GM19328 (cell line): ENCODE measurements at regions not wholly inside any gene's neighbourhood (a gene's known extent, or its start where the extent isn't known, plus 50 kb on each side); places are given as distances from the start of the nearest gene placed in this dataset.
"Not testable (repeated sequence)": the region's sequence is repeated elsewhere in the genome, so short reads cannot be mapped to it uniquely, and the experiment has no call there.

Source experiments
- ATAC-seq: cut with Tn5 transposase; IDR thresholded peaks from one replicate; pipeline ENCODE4 v1.9.1; 2021; ENCODE audit warnings: mild to moderate bottlenecking, moderate library complexity; ENCODE audit not compliant: unreplicated experiment

DNA sequence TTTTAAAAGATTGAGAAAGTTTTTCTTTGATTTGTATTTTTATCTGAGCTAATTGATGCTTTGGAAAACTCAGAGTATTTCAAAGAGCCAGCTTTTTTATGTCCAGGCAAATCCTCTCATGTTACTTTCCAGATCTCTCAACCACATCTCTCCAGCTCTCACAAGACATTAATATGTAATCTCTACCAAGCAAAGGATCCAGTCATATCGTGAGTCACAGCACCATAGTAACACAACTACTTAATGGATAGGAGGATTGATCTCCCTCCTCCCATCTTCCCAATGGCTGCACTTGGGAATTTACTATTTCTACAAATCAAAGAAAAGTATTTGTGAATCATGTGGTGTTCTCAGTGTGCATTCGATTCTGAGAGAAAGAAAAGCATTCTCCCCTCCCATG is 63.3 kb downstream of the POU4F1 start:
- ATAC-seq = no peak

DNA sequence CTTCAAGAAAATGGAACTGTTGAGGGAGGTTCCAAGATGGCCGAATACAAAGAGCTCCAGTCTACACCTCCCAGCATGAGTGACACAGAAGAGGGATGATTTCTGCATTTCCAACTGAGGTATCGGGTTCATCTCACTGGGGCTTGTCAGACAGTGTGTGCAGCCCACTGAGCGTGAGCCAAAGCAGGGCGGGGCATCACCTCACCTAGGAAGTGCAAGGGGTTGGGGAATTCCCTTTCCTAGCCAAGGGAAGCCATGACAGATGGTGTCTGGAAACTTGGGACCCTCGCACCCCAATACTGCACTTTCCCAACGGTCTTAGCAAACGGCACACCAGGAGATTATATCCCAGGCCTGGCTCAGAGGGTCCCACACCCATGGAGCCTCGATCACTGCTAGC is 77.3 kb downstream of the POU4F1 start:
- ATAC-seq = not testable (repeated sequence)

DNA sequence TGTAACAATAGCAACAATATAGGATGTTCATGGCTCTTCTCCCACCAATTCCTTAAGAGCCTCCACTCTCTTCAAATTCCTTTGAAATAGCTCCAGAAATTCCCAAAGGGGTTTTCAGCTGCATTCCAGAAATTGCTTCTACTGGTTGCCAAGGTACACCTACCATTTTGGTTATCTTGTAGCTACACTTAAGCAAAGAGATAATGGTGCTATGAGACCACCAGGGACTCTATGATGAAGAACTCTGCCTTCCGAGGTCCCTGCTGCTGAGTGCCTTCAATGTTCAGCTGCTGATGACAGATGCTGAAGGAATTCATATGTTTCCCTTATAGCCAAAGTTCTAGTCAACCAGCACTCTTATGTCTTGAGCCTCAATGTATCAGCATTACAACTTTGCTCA is 78.4 kb downstream of the POU4F1 start:
- ATAC-seq = no peak

DNA sequence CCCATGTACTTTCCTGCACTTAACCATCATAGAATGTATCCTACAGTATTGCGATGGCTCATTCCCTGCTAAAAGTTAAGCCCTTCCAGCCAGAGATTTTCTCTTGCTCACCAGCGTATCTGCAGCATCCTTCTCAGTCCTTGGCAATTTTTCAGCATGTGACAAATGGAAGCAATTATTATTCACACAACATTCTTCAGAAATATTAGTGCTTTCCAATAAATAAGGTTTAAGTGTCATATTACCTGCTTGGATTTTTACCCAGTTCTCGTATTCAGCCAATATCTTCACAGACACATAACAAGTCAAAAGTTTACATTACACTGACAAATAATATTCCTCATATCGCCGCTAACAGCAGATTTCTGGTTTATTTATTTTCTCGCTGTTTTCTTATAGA is 82.3 kb downstream of the POU4F1 start:
- no peak for ATAC-seq

DNA sequence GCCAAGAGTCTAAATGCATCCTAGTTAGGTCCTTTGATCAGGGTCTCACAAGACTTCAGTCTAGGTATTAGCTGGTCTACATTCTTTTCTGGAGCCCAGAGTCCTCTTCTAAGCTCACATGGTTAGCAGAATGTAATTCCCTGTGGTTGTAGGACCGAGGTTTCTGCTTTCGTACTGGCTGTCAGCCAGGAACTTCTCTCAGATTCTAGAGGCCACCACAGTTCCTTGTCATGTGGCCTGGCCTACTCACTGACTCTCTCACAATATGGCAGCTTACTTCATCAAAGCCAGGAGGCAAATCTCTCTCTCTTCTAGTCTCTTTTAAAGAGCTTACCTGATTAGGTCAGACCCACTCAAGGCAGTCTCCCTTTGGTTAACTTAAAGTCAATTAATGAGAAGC is 82.9 kb downstream of the POU4F1 start:
- no peak for ATAC-seq

DNA sequence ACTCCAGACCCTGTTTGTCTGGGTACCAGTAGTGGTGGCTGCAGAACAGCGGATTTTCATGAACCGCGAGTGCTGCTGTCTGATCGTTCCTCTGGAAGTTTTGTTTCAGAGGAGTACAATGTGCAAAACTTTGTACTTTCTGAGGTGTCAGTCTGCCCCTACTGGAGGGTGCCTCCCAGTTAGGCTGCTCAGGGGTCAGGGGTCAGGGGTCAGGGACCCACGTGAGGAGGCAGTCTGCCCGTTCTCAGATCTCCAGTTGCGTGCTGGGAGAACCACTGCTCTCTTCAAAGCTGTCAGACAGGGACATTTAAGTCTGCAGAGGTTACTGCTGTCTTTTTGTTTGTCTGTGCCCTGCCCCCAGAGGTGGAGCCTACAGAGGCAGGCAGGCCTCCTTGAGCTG is 84.9 kb downstream of the POU4F1 start:
- not testable (repeated sequence) for ATAC-seq

DNA sequence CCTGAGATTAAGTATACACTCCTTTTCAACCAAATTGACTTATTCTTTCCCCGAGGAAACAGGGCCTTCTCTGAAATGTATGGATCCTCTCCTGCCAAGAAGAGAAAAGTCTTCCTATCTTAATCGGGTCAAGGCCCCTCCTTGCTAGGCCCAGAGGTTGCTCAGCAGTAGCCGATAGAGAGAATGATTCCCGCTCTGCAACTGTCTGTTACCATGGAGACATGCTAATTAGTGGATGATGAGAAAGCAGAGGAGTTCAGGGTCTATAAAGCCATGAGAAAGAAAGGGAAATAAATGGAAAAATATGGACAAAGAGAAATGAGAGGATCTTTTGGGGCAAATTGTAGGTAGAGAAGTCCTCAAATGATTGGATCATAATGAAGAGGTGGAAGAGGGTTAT is 103.5 kb downstream of the POU4F1 start:
- ATAC-seq = no peak

DNA sequence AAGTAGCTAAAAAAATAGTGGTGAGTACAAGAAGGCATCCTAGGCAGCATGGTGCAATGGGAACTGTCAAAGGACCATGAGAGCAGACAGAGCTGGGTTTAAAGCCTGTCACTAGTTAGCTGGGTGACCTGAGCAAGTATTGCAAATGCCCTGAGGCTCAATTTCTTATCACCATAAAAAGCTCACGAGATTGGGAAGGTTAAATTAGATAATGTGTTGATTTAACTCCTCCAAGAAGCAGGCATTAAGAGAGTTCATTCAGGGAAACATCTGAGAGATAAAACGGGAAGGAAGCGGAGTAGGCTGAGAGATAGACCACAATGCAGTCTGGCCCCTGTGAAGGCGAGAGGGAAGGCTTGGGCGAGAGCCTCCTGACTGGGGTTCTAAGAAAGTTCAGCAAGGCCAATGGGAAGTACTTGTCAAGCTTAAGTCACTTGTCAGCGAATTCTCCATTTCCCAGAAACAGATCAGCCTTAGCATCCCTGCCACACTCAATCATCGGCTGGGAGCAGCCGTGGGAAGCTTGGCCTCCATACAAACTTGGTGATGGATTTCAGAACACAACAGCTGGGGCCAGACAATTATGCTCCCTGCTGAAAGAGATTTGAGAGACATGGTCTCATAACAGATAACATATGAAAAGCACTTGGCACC is 105.5 kb downstream of the POU4F1 start:
- no peak for ATAC-seq

DNA sequence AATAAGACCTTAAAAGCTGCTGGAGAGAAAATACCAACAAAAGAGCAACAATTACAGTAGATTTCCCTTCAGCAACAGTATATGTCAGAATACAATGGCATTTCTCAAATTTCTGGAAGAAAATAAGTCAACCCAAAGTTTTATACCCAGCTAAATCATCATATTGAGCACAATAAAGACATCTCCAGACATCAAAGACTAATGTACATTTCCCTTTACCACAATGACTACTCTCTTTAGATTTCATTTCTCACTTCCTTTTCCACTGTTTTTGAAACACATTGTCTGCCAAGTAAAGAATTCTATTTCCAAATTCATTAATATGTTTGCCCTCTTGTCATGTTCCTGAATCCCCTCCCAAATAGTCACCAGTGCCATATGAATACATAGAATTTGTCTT is 111.4 kb downstream of the POU4F1 start:
- ATAC-seq = no peak

DNA sequence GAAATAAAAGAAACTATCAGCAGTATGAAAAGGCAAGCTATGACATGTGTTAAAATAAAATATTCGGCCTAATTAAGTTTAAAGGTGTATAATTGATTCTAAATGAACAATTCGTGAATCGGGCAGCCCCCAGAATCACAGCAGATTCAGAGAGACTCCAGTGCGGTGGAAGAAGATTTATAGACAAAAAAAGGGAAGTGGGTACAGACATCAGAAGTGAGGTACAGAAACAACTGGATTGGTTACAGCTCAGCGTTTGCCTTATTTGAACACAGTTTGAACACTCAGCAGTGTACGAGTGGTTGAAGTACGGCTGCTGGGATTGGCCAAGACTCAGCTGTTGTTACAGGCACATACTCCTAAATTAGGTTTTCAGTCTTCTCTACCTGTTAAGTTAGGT is 113.1 kb downstream of the POU4F1 start:
- not testable (repeated sequence) for ATAC-seq

DNA sequence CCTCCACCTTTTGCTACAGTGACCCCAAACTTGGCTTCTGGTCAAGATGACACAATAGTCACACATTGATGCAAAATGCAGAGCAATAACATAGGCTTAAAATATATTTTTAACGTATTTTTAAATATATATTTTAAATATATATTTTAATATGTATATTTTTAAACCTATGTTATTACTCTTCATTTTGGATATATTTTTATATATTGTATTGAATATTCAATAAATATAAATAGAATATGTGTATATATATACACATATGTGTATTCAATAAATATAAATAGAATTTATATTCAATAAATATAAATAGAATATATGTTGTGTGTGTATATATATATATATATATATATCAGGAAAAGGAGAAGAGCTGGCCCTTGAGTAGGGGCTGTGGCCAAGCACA is 115.6 kb downstream of the POU4F1 start:
- ATAC-seq = no peak

DNA sequence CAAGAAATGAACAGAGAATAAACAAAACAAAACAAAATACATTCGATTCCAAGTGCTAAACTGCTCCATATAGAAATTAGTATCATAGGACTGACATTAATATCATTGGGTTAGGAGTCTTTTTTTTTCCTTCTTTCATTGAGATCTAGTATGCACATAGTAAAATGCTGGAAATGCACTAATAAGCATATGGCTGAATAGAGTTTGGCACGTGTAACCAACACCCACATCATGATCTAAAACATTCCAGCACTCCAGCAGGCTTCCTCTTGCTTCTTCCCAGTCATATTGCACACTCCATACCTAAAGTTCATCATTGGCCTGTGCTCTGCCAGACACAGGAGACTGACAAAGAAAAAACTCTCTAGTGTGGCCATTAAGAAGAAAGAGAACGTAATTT is 117.5 kb downstream of the POU4F1 start:
- ATAC-seq = no peak

DNA sequence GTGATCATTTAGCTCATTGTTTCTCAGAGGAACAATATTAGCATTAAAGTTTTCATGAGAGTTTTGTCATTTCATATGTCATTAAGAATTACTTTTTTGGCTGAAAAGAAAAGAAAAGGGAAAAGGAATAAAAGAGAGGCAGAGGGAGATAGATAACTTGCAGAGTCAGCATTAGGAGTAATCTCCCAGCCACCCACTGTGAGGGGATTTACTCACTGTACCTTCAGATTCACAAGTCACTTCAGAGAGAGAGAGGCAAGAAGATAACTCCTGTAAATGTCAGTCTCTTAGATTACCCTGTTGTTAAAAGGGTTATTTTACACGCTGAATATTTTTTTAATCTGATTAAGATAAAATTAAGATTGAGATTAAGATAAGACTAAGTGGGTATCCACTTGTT is 125.2 kb downstream of the POU4F1 start:
- ATAC-seq = no peak

DNA sequence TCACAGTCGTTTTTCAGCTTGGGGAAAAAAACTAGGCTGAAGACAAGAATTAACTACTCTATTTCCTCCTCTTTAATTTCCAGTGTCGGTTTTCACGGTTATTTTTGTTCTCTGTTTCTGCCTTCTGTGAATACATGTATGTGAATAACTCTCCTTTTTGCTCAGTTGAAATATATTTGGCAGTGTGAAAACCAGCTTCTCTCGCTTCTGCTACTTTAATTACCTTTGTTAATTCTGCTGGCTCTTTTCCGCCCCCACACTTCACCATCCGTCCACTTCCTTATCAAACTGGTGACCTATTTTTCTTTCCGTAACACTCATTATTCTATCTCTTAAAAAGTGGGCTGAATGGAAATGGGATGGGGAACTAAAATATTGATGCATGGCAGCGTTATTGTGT is 126.4 kb downstream of the POU4F1 start:
- no peak for ATAC-seq

DNA sequence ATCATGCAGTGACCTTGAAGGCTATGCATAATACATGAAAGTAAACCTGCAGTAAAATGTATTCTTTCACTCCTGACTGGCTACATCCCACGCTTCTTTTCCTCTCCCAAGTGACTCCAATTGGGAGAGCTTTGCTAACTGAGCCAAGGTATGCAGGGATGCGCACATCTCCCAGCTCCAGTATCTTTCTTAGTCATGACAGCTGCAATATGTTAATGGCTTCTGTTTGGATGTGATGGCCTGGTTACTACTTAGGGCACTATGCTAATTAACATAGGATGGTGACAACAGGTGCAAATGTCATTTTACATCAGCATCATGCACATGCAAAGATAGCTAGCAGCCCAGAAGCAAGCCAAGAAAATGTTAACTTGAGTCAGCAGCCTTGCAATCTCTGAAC is 134.7 kb downstream of the POU4F1 start:
- no peak for ATAC-seq

DNA sequence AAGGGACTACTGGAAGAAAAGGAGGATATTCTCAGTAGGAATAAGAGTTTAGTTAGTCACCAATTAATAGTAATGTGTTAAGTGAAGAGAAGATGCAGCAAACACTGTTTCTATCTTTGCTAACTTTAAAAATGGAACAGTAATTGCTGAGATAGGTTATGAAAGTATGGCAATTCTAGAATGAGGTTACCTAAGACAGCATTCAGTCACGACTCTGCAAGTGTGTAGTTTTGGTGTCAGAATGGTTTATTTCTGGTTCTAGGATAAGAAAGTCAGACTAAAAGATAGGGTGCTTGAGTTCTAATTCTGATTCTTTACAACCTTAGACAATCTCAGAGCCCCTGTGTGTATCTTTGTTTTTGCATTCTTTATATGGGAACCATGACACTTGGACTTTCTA is 138.1 kb downstream of the POU4F1 start:
- no peak for ATAC-seq

DNA sequence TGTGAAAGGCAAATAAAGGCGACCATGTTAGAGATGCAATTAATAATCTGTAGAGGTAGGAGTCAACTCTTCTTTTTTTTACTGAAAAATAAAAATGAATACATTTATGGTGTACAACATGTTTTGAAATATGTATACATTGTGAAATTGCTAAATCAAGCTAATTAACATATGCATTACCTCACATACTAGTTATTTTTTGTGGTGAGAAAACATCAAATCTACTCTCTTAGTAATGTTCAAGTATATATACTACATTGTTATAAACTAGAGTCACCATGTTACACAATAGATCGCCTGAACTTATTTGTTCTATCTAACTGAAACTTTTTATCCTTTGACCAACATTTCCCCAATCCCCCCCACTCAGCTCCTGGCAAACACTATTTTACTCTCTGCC is 143.2 kb downstream of the POU4F1 start:
- no peak for ATAC-seq

DNA sequence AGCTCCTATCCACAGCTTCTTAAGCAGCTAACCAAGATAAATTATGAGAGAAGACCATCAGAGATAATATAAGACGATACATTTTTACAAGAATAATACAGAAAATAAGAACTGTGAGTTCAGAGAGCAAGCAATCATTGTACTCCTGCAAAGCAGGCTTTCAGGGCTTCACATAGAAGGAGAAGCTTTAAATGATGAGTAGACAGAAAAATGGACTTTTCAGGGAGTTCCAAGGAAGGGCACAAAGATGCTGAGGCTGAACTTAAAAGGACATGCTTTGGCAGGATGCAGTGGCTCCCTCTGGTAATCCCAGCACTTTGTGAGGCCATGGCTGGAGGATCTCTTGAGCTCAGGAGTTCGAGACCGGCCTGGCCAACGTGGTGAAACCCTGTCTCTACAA is 159.5 kb downstream of the POU4F1 start:
- ATAC-seq = no peak

DNA sequence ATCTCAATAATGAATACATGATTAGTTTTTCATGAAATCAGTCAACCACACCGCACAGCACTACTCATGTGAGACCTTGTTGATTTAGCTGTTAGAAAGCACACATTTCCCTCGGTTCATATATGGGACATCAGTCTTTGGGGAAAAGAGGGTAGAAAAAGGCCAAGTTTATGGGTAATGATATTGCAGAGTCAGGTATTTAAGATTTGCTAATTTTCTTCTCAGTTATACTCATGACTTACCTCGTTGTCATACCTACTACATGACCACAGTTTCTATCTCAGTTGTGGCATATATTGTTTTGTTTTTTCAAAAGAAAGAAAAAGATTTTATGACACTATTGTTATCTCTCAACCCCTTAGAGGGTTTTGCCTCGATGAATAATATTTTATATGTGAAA is 165.6 kb downstream of the POU4F1 start:
- ATAC-seq = no peak

DNA sequence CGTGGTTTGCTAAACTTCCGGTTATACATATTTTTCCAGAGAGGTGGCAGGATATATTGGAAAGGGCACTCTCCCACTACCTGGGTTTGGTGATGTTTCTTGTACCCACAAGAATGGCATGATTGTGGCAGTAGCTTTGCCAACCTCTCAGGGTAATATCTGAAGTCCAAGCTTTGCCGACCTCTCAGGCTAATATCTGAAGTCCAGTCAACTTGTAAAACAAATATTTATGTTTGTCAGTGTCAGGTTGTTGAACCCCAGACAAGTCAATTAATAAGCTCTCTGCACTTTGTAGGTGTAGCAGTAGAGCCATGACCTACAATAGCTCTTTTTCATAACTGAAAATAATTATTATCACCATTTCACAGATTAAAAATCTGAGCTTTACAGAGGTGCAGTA is 167.0 kb downstream of the POU4F1 start:
- no peak for ATAC-seq

DNA sequence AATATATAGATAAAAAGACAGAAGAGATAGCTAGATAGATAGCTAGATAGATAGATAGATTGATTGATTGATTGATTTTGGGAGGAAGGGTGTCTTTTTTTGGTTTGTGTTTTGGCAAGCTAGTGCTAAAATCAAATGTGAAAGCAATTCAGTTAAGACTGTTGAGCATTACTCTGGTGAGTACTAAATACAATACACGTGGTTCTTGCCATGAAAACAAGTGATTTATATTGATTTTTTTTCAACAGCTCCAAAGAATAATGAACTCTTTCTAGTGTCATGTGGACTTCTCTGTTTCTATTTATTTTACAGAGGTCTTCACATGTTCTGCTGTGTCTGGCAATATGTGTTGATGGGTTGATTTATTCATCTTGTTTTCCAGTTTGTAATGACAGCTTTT is 172.0 kb downstream of the POU4F1 start:
- ATAC-seq = no peak

DNA sequence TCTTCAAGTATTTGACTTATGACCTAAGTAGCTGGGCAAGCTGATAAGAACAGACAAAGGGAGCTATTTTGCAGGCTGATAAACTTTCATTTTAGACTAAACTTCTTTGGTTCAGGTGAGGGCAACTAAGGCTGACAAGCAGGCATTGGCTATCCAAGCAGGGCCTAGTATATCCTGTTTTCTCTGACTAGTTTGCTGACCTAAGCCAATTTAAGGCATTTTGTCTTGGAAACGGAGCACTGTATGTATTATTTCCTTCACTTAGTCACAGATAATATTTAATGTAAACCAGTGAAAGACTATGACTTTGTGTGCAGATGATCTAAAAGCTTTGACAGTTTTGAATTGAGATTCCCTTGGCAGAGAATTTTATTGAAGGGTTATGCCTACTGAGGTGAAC is 172.5 kb downstream of the POU4F1 start:
- no peak for ATAC-seq

DNA sequence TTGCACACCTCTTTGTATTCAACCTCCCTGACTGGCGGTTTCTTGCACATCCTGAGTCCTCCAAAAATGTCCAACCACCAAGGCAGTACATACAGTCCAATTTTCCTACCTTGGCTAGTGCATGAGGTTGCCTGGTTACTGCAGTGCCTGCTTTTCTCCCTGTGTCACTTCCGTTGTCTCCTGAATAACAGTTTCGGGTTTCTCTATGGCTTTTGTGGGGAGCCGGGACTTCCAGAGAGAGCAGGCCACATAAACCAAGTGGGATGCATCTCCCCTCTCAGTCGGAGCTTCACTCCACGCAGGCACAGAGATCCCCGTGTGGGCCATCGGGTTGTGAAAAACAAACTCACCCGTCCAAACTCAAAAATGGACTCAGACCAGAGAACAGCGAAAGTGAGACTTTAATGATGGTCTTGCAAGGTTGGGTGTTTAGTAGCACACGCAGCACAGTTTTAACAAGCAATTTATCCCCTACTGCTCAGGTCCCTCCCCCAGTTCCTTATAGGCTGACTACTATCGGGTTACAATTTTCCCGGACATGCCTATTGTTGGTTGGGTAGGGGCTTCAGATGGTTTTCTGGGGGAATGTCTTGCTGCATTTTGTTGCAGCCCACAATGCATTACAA is 173.1 kb downstream of the POU4F1 start:
- ATAC-seq = no peak
